MCF 10A (cell line): ENCODE measurements at regions not wholly inside any gene's neighbourhood (a gene's known extent, or its start where the extent isn't known, plus 50 kb on each side); places are given as distances from the start of the nearest gene placed in this dataset.

ENCODE experiments used
- BruUV-seq: library from RNA; stranded (reverse); fragments of 400-500 nt; replicated peaks from 2 replicates; lab custom pipeline; 2021; lab: Mats Ljungman, UMichigan
- CTCF ChIA-PET: fragments of 300-600 bp; sonication (Branson Sonifier 250); formaldehyde crosslinking; extraction: SDS; loops from one replicate; lab custom pipeline; 2021; ENCODE audit warnings: antibody characterized with exemption, inconsistent platforms; lab: Yijun Ruan, JAX
- POLR2A ChIA-PET: fragments of 300-600, 350-650 bp; sonication (Branson Sonifier 250); formaldehyde crosslinking; extraction: SDS; loops from one replicate; lab custom pipeline; 2020; ENCODE audit warnings: antibody characterized with exemption, inconsistent platforms; lab: Yijun Ruan, JAX
- DNase-seq: peaks from one replicate; pipeline ENCODE4 v3.0.0-alpha.2; 2018; ENCODE audit not compliant: unreplicated experiment
- H3K27ac Mint-ChIP-seq: one replicate; pipeline ENCODE4 v1.8.0; 2022; ENCODE audit warnings: mild to moderate bottlenecking, low read depth, mixed read lengths; ENCODE audit not compliant: unreplicated experiment
- H3K27me3 Mint-ChIP-seq: one replicate; pipeline ENCODE4 v1.8.0; 2022; ENCODE audit warnings: mixed read lengths; ENCODE audit not compliant: insufficient read depth, unreplicated experiment
- H3K36me3 Mint-ChIP-seq: one replicate; pipeline ENCODE4 v1.8.0; 2022; ENCODE audit warnings: mild to moderate bottlenecking, moderate library complexity, mixed read lengths; ENCODE audit not compliant: insufficient read depth, unreplicated experiment
- H3K4me1 Mint-ChIP-seq: one replicate; pipeline ENCODE4 v1.8.0; 2022; ENCODE audit warnings: mixed read lengths; ENCODE audit not compliant: insufficient read depth, unreplicated experiment
- H3K4me3 Mint-ChIP-seq: one replicate; pipeline ENCODE4 v1.8.0; 2022; ENCODE audit warnings: mild to moderate bottlenecking, moderate library complexity, mixed read lengths; ENCODE audit not compliant: unreplicated experiment
- H3K9me3 Mint-ChIP-seq: one replicate; pipeline ENCODE4 v1.8.0; 2022; ENCODE audit warnings: mixed read lengths; ENCODE audit not compliant: unreplicated experiment
- intact Hi-C: fragments of 100-400 bp; cut with micrococcal nuclease; formaldehyde crosslinking; loops from 2 replicates; pipeline ENCODE4 v1.14.1; 2022
- TF ChIP-seq, protein P1 (sequence below): fragments of 200-600 bp; IDR thresholded peaks from one replicate; pipeline ENCODE4 v1.8.0; 2022; ENCODE audit warnings: antibody characterized with exemption, mild to moderate bottlenecking; ENCODE audit not compliant: unreplicated experiment

DNA sequence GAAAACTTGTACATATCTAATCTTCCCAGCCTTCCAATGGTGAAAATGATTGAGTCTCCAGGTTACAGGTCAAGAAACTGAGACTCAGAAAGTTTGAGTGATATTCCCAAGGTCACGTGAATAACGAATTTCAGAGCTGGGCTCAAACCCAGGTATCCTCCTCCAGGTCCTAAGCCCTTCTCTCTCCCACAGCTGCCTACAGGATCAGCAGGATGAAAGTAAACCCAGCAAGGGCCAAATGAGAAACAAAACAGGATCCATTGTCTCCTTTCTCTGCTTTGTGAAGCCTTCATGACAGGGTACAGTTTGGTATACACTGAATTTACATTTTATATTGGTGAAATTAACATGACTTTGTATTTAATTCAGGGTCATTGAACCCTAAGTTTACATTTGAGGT lies 208.1 kb downstream of the RBM26 start:
- DNase-seq = no peak
- no TSS peak for BruUV-seq
- Mint-ChIP-seq H3K27me3 (no peaks in the 10 kb centered on the region), H3K27ac (no peak overlapping the region), H3K9me3 (no peaks in the 10 kb centered on the region), H3K4me3 (no peak overlapping the region), H3K36me3 (no peaks in the 10 kb centered on the region), H3K4me1 (no peaks in the 10 kb centered on the region)
- CTCF ChIA-PET = no interaction called here
- TF ChIP-seq, protein P1, sequence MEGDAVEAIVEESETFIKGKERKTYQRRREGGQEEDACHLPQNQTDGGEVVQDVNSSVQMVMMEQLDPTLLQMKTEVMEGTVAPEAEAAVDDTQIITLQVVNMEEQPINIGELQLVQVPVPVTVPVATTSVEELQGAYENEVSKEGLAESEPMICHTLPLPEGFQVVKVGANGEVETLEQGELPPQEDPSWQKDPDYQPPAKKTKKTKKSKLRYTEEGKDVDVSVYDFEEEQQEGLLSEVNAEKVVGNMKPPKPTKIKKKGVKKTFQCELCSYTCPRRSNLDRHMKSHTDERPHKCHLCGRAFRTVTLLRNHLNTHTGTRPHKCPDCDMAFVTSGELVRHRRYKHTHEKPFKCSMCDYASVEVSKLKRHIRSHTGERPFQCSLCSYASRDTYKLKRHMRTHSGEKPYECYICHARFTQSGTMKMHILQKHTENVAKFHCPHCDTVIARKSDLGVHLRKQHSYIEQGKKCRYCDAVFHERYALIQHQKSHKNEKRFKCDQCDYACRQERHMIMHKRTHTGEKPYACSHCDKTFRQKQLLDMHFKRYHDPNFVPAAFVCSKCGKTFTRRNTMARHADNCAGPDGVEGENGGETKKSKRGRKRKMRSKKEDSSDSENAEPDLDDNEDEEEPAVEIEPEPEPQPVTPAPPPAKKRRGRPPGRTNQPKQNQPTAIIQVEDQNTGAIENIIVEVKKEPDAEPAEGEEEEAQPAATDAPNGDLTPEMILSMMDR = no peak
- POLR2A ChIA-PET = no interaction called here
- intact Hi-C loops = no loop called here

DNA sequence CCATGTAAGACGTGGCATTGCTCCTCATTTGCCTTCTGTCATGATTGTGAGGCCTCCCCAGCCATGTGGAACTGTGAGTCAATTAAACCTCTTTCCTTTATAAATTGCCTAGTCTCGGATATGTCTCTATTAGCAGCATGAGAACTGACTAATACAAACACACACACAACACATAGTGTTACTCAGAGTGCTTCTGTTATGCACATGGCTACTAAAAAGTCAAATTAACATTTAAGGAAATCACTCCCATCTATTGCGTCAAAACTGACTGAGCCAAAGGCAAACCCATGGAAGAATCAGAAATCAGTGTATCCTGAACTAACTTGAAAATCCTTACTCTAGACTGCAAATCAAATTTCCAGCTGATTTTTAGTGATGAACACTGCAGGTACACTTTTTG lies 209.2 kb downstream of the RBM26 start:
- H3K4me3 Mint-ChIP-seq = no peak overlapping the region
- CTCF ChIA-PET = interaction anchor here (0.7 kb wide), 1 partner anchor 42 kb away, joined by 3 read pairs; no protein-coding TSS in a partner anchor
- no peaks in the 10 kb centered on the region for H3K27me3 Mint-ChIP-seq
- H3K27ac Mint-ChIP-seq = no peak overlapping the region
- TF ChIP-seq, protein P1 = no peak
- POLR2A ChIA-PET = no interaction called here
- H3K4me1 Mint-ChIP-seq = no peaks in the 10 kb centered on the region
- DNase-seq = no peak
- intact Hi-C loops = no loop called here
- no TSS peak for BruUV-seq
- H3K36me3 Mint-ChIP-seq = no peaks in the 10 kb centered on the region
- no peaks in the 10 kb centered on the region for H3K9me3 Mint-ChIP-seq

DNA sequence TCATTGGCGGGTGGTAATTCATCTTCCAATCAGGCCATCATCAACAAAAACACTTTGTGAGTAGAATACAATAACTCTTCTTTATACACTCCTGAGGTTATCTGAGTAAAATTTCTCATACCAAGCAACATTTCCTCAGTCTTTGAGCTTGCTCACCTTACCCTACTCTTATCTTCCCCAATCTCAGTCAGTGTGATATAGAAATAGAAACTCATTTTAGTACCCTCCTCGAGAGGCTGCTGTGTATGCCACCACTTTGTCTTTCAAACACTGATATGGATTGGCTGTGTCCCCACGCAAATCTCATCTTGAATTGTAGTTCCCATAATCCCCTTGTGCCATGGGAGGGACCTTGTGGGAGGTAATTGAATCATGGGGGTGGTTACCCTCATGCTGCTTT lies 209.7 kb downstream of the RBM26 start:
- ChIA-PET POLR2A (interaction anchor here (0.6 to 1.0 kb wide), 2 partner anchors 14 to 949 kb away, joined by 3 read pairs; no protein-coding TSS in a partner anchor), CTCF (no interaction called here)
- H3K36me3 Mint-ChIP-seq = no peaks in the 10 kb centered on the region
- intact Hi-C loops = no loop called here
- no peaks in the 10 kb centered on the region for H3K27me3 Mint-ChIP-seq
- no peaks in the 10 kb centered on the region for H3K4me1 Mint-ChIP-seq
- DNase-seq = no peak
- no TSS peak for BruUV-seq
- H3K4me3 Mint-ChIP-seq = no peak overlapping the region
- no peak overlapping the region for H3K27ac Mint-ChIP-seq
- TF ChIP-seq, protein P1 = no peak
- H3K9me3 Mint-ChIP-seq = no peaks in the 10 kb centered on the region

- H3K36me3 Mint-ChIP-seq = no peaks in the 10 kb centered on the region
- intact Hi-C loops = no loop called here
- H3K4me3 Mint-ChIP-seq = no peak overlapping the region
- POLR2A ChIA-PET = no interaction called here
- H3K9me3 Mint-ChIP-seq = no peaks in the 10 kb centered on the region
- H3K27ac Mint-ChIP-seq = no peak overlapping the region
- TF ChIP-seq, protein P1 = no peak
- H3K27me3 Mint-ChIP-seq = no peaks in the 10 kb centered on the region
- CTCF ChIA-PET = interaction anchor here (0.7 kb wide), 2 partner anchors 75 to 165 kb away, joined by 3 read pairs; no protein-coding TSS in a partner anchor
- H3K4me1 Mint-ChIP-seq = no peaks in the 10 kb centered on the region
- no peak for DNase-seq
- no TSS peak for BruUV-seq
Observed at GRCh38 chr13:79194727-79195126, 211.3 kb downstream of the RBM26 start.
